PC-9 (cell line): ENCODE measurements at regions not wholly inside any gene's neighbourhood (a gene's known extent, or its start where the extent isn't known, plus 50 kb on each side); places are given as distances from the start of the nearest gene placed in this dataset.

ENCODE experiments used
- BruUV-seq: library from RNA; stranded (reverse); fragments of 400-500 nt; replicated peaks from 2 replicates; lab custom pipeline; 2021; lab: Mats Ljungman, UMichigan
- CTCF ChIA-PET: fragments of 300-600 bp; sonication (Branson Sonifier 250); formaldehyde crosslinking; loops from one replicate; lab custom pipeline; 2022; ENCODE audit warnings: antibody characterized with exemption; lab: Charles Lee
- POLR2A ChIA-PET: fragments of 300-600 bp; sonication (Branson Sonifier 250); formaldehyde crosslinking; loops from one replicate; lab custom pipeline; 2022; ENCODE audit warnings: antibody characterized with exemption; ENCODE audit not compliant: unreplicated experiment; lab: Charles Lee
- DNase-seq, 2 experiments: peaks; one replicate each; pipeline versions ENCODE4 v3.0.0 to v3.0.0-alpha.2; 2015 to 2022; ENCODE audit warnings: mixed read lengths in 1 of 2
- H2AFZ ChIP-seq: fragments of 200-600 bp; sonication (generic); 2 replicates; pipeline ENCODE4 v1.8.1; 2017; ENCODE audit warnings: antibody characterized with exemption
- H3F3A ChIP-seq: fragments of 200-600 bp; sonication (generic); 2 replicates; pipeline ENCODE4 v1.8.1; 2017; ENCODE audit warnings: antibody characterized with exemption, mild to moderate bottlenecking, low read depth; ENCODE audit not compliant: insufficient read depth
- H3K27ac ChIP-seq: fragments of 200-600 bp; sonication (generic); 2 replicates; pipeline ENCODE4 v1.6.1; 2016; ENCODE audit warnings: mixed run types
- H3K27me3 ChIP-seq: fragments of 200-600 bp; sonication (generic); 2 replicates; pipeline ENCODE4 v1.6.1; 2016; ENCODE audit warnings: low read depth, mixed run types; ENCODE audit not compliant: insufficient read depth
- H3K36me3 ChIP-seq: fragments of 200-600 bp; sonication (generic); 2 replicates; pipeline ENCODE4 v1.6.1; 2016; ENCODE audit warnings: low read depth, mixed run types
- H3K4me1 ChIP-seq: fragments of 200-600 bp; sonication (generic); replicated peaks from 2 replicates; pipeline ENCODE4 v1.6.1; 2016; ENCODE audit warnings: mixed run types; ENCODE audit not compliant: insufficient read depth
- H3K4me2 ChIP-seq: fragments of 200-600 bp; sonication (generic); 2 replicates; pipeline ENCODE4 v1.6.1; 2017; ENCODE audit warnings: mixed run types
- H3K4me3 ChIP-seq: fragments of 200-600 bp; sonication (generic); 2 replicates; pipeline ENCODE4 v1.6.1; 2016; ENCODE audit warnings: mixed run types
- H3K79me2 ChIP-seq: fragments of 200-600 bp; sonication (generic); 2 replicates; pipeline ENCODE4 v1.6.1; 2017; ENCODE audit warnings: low read depth, mixed run types
- H3K9me2 ChIP-seq: fragments of 200-600 bp; sonication (generic); 2 replicates; pipeline ENCODE4 v1.8.1; 2017; ENCODE audit warnings: mild to moderate bottlenecking; ENCODE audit not compliant: insufficient read depth
- H3K9me3 ChIP-seq: fragments of 200-600 bp; sonication (generic); 2 replicates; pipeline ENCODE4 v1.8.1; 2016; ENCODE audit warnings: low read depth; ENCODE audit not compliant: insufficient read depth
- H4K20me1 ChIP-seq: fragments of 200-600 bp; sonication (generic); 2 replicates; pipeline ENCODE4 v1.8.1; 2017; ENCODE audit not compliant: insufficient read depth
- EZH2 ChIP-seq: fragments of 200-600 bp; sonication (generic); IDR thresholded peaks from 2 replicates; pipeline ENCODE4 v1.8.0; 2017; ENCODE audit warnings: antibody characterized with exemption, low read depth
- intact Hi-C: fragments of 100-400 bp; cut with micrococcal nuclease; formaldehyde crosslinking; loops from one replicate; pipeline ENCODE4 v1.10.0; 2022; ENCODE audit not compliant: unreplicated experiment
- TF ChIP-seq, protein P1 (sequence below): fragments of 200-600 bp; sonication (generic); conservative IDR thresholded peaks from 2 replicates; pipeline ENCODE4 v1.6.1; 2017; ENCODE audit warnings: mixed run types, antibody characterized with exemption, mild to moderate bottlenecking, moderate library complexity

DNA sequence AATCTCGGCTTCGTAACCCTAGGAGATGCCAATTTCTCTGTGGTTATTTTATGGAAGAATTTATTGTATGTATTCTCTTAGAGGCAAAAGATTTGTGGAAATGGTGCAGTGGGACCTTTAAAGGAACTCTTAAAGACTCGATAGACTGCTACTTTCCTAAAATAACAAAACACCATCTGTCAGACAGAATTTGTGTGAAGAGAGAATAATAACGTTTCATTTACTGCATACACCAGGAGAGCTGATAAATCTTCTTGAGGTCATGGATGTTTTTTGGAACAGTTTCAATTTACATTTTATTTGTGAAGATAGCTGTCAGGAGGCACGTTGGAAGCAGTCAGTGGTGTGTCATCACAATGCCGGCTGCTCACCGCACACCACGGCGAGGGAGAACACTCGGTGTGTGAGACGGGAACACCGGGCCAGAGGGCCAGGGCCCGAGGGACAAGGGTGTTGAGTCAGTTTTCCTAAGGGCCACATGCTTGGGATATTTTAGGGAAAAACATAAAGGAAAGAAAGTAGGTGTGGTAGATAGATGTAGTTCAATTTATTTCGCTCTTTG, 1681.0 kb upstream of the DDX18 start:
- Histone ChIP-seq H3K9me3 (no peaks in the 10 kb centered on the region), H4K20me1 (no peaks in the 10 kb centered on the region), H3K4me1 (no peaks in the 10 kb centered on the region), H2AFZ (no peak overlapping the region), H3K36me3 (no peaks in the 10 kb centered on the region), H3K27me3 (no peaks in the 10 kb centered on the region), H3K4me2 (no peak overlapping the region), H3K9me2 (no peaks in the 10 kb centered on the region), H3F3A (no peaks in the 10 kb centered on the region), H3K4me3 (no peak overlapping the region), H3K27ac (no peak overlapping the region), H3K79me2 (no peaks in the 10 kb centered on the region)
- intact Hi-C loops: no loop called here
- TF ChIP-seq EZH2: no peak
- TF ChIP-seq, protein P1, sequence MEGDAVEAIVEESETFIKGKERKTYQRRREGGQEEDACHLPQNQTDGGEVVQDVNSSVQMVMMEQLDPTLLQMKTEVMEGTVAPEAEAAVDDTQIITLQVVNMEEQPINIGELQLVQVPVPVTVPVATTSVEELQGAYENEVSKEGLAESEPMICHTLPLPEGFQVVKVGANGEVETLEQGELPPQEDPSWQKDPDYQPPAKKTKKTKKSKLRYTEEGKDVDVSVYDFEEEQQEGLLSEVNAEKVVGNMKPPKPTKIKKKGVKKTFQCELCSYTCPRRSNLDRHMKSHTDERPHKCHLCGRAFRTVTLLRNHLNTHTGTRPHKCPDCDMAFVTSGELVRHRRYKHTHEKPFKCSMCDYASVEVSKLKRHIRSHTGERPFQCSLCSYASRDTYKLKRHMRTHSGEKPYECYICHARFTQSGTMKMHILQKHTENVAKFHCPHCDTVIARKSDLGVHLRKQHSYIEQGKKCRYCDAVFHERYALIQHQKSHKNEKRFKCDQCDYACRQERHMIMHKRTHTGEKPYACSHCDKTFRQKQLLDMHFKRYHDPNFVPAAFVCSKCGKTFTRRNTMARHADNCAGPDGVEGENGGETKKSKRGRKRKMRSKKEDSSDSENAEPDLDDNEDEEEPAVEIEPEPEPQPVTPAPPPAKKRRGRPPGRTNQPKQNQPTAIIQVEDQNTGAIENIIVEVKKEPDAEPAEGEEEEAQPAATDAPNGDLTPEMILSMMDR: no peak
- no TSS peak for BruUV-seq
- CTCF ChIA-PET: no interaction called here
- POLR2A ChIA-PET: no interaction called here
- no peak for DNase-seq

DNA sequence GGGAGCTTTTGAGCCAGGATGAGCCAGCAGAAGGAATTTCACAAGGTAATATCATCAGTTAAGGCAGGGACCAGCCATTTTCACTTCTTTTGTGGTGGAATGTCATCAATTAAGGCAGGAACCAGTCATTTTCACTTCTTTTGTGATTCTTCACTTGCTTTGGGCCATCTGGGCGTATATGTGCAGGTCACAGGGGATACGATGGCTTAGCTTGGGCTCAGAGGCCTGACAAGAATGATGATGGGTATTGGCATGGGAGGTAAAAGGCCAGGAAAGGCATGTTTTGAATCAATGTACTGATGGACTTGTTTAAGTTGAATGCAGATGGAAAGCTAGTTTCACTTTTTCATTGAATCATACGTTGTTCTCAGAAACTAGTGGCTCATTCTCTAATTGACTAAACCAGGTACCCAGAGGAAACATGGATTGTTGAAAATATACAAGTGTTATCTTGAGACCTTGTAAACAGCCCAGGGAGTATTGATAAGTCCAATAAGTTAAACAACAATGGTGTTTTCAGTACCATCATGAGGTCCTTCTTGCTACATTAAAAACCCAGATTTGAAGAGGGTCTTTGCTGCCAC, 1672.5 kb upstream of the DDX18 start:
- no peak for TF ChIP-seq EZH2
- TF ChIP-seq, protein P1: no peak
- no peaks in the 10 kb centered on the region for H3K79me2 ChIP-seq
- BruUV-seq: no TSS peak
- ChIA-PET CTCF (no interaction called here), POLR2A (no interaction called here)
- H2AFZ ChIP-seq: no peak overlapping the region
- H4K20me1 ChIP-seq: 0 out of 2 replicates have a peak, but pooled peaks cover 4% of the 10 kb centered on the region
- H3K27ac ChIP-seq: no peak overlapping the region
- no peak overlapping the region for H3K4me2 ChIP-seq
- H3K9me3 ChIP-seq: no peaks in the 10 kb centered on the region
- peaks cover 7% of the 10 kb centered on the region; the same call in 1 of the 2 replicates for H3K27me3 ChIP-seq
- DNase-seq: no peak
- H3K9me2 ChIP-seq: no peaks in the 10 kb centered on the region
- H3K4me1 ChIP-seq: no peaks in the 10 kb centered on the region
- H3F3A ChIP-seq: no peaks in the 10 kb centered on the region
- H3K36me3 ChIP-seq: no peaks in the 10 kb centered on the region
- intact Hi-C loops: no loop called here
- no peak overlapping the region for H3K4me3 ChIP-seq

GRCh38 chr2:116142644-116143227, 1671.8 kb upstream of the DDX18 start:
- H4K20me1 ChIP-seq: 0 out of 2 replicates have a peak, but pooled peaks cover 4% of the 10 kb centered on the region
- no peak overlapping the region for H3K4me3 ChIP-seq
- H3K9me3 ChIP-seq: no peaks in the 10 kb centered on the region
- ChIA-PET POLR2A (no interaction called here), CTCF (no interaction called here)
- no peak for TF ChIP-seq EZH2
- TF ChIP-seq, protein P1: no peak
- intact Hi-C loops: no loop called here
- no peaks in the 10 kb centered on the region for H3K79me2 ChIP-seq
- no peak overlapping the region for H2AFZ ChIP-seq
- no peaks in the 10 kb centered on the region for H3K9me2 ChIP-seq
- H3K36me3 ChIP-seq: no peaks in the 10 kb centered on the region
- no peaks in the 10 kb centered on the region for H3F3A ChIP-seq
- H3K4me2 ChIP-seq: no peak overlapping the region
- H3K4me1 ChIP-seq: no peaks in the 10 kb centered on the region
- H3K27me3 ChIP-seq: peaks cover 7% of the 10 kb centered on the region; the same call in 1 of the 2 replicates
- H3K27ac ChIP-seq: no peak overlapping the region
- no TSS peak for BruUV-seq
- no peak for DNase-seq
